Right lobe of liver (tissue), 6 donors: ENCODE measurements at regions not wholly inside any gene's neighbourhood (a gene's known extent, or its start where the extent isn't known, plus 50 kb on each side); places are given as distances from the start of the nearest gene placed in this dataset.

ENCODE experiments used
- ATAC-seq, 4 donors: fragments of 200-7000 bp; cut with Tn5 transposase; one replicate each; pipeline ENCODE4 v1.9.1; 2020; ENCODE audit warnings: mild to moderate bottlenecking in 4 of 4, moderate library complexity in 4 of 4
- DNase-seq, 3 donors: peaks; one replicate each; pipeline ENCODE4 v3.0.0-alpha.2; 2020
- H3K27ac ChIP-seq, 3 donors: fragments of 200-600 bp; one replicate each; pipeline ENCODE4 v1.8.0; 2022
- H3K27me3 ChIP-seq, 2 donors: fragments of 200-600 bp; one replicate each; pipeline ENCODE4 v1.8.0; 2022
- H3K36me3 ChIP-seq, 4 donors: fragments of 200-600 bp; sonication (generic) in 1 of 4; one replicate each; pipeline versions ENCODE4 v1.5.1 to v1.8.0; 2017 to 2022; ENCODE audit warnings: control low read depth in 1 of 4
- H3K4me1 ChIP-seq, 4 donors: fragments of 200-600 bp; sonication (generic) in 1 of 4; one replicate each; pipeline versions ENCODE4 v1.5.1 to v1.8.0; 2017 to 2022; ENCODE audit warnings: control low read depth in 1 of 4
- H3K4me3 ChIP-seq, 3 donors: fragments of 200-600 bp; one replicate each; pipeline ENCODE4 v1.8.0; 2022
- H3K9me3 ChIP-seq, 4 donors: fragments of 200-600 bp; sonication (generic) in 1 of 4; one replicate each; pipeline versions ENCODE4 v1.5.1 to v1.8.0; 2017 to 2022; ENCODE audit warnings: control low read depth in 1 of 4
- CTCF ChIP-seq, 4 donors: fragments of 200-600 bp in 3 of 4; fragments of 450-650 bp in 1 of 4; IDR thresholded peaks; one replicate each; pipeline versions ENCODE4 v1.5.1 to v1.8.0; 2016 to 2022; ENCODE audit warnings: antibody characterized with exemption in 4 of 4, mild to moderate bottlenecking in 2 of 4
- POLR2A ChIP-seq: fragments of 450-650 bp; IDR thresholded peaks from one replicate; pipeline ENCODE4 v1.6.1; 2017; ENCODE audit warnings: antibody characterized with exemption, mild to moderate bottlenecking
- WGBS: methylation state at CpG from one replicate; pipeline ENCODE4 v1.1.6; 2018; ENCODE audit warnings: low coverage, low lambda C conversion rate; ENCODE audit not compliant: insufficient coverage; ENCODE audit errors: missing lambda C conversion rate; 5-methylcytosine and 5-hydroxymethylcytosine counted together
- intact Hi-C, 2 donors: fragments of 100-400 bp; cut with DNase I; formaldehyde crosslinking; loops; one replicate each; pipeline versions ENCODE4 v1.11.2 to v1.14.1; 2022
- donor health status: DM: no; HTN: yes; CAD: no.
- donor health status: DM: no; HTN: no; CAD: no.
- donor health status: DM: no; HTN: no; CAD: no.
- donor health status: DM: no; HTN: yes; CAD: no.
- donor health status: DM: no; HTN: yes; CAD: no.

- no peak overlapping the region for H3K27ac ChIP-seq
- no peaks in the 10 kb centered on the region for H3K36me3 ChIP-seq
- H3K27me3 ChIP-seq = no peaks in the 10 kb centered on the region
- WGBS = 23% methylated on average over 2 of the region's 2 CpGs
- no peak overlapping the region for H3K4me3 ChIP-seq
- intact Hi-C loops = no loop called here
- H3K4me1 ChIP-seq = peaks cover 0 to 9% (median 0%) of the 10 kb centered on the region in 4 donors
- DNase-seq (no peak), ATAC-seq (peak in 2 of 4 donors; percentile 74 to 89)
- H3K9me3 ChIP-seq = no peaks in the 10 kb centered on the region
- no peak for TF ChIP-seq CTCF (IDR thresholded peaks at IDR 0.05)
- TF ChIP-seq POLR2A = no peak
These were observed 720.3 kb downstream of the CCSER2 start for GRCh38 chr10:85048644-85049043.

- H3K9me3 ChIP-seq = no peaks in the 10 kb centered on the region
- WGBS = 19% methylated on average over 2 of the region's 2 CpGs
- H3K36me3 ChIP-seq = no peaks in the 10 kb centered on the region
- TF ChIP-seq CTCF (IDR thresholded peaks at IDR 0.05) (no peak), POLR2A (no peak)
- peak in 2 of 4 donors; percentile 66 to 84 for ATAC-seq
- peak in 1 of 3 donors; percentile 27 for DNase-seq
- H3K4me3 ChIP-seq = no peak overlapping the region
- intact Hi-C loops = no loop called here
- peaks cover 0 to 5% (median 0%) of the 10 kb centered on the region in 4 donors for H3K4me1 ChIP-seq
- H3K27me3 ChIP-seq = no peaks in the 10 kb centered on the region
- H3K27ac ChIP-seq = no peak overlapping the region
These were observed 732.6 kb downstream of the CCSER2 start for GRCh38 chr10:85060944-85061343.

- no peak overlapping the region for H3K4me3 ChIP-seq
- intact Hi-C loops = no loop called here
- peak in 2 of 4 donors; percentile 65 to 78 for ATAC-seq
- H3K27ac ChIP-seq = no peak overlapping the region
- H3K9me3 ChIP-seq = no peaks in the 10 kb centered on the region
- WGBS = 57% methylated on average over 2 of the region's 2 CpGs
- H3K27me3 ChIP-seq = no peaks in the 10 kb centered on the region
- peaks cover 0 to 5% (median 0%) of the 10 kb centered on the region in 4 donors for H3K4me1 ChIP-seq
- no peak for TF ChIP-seq POLR2A
- TF ChIP-seq CTCF (IDR thresholded peaks at IDR 0.05) = no peak
- no peak for DNase-seq
- no peaks in the 10 kb centered on the region for H3K36me3 ChIP-seq
These were observed 733.0 kb downstream of the CCSER2 start for GRCh38 chr10:85061401-85061800.

- intact Hi-C loops = no loop called here
- no peak for DNase-seq
- no peak for ATAC-seq
- Histone ChIP-seq H3K27me3 (no peaks in the 10 kb centered on the region), H3K9me3 (no peaks in the 10 kb centered on the region), H3K4me3 (no peak overlapping the region), H3K4me1 (no peaks in the 10 kb centered on the region), H3K27ac (no peak overlapping the region), H3K36me3 (no peaks in the 10 kb centered on the region)
- WGBS = 42% methylated on average over 1 of the region's 1 CpG
- TF ChIP-seq CTCF (IDR thresholded peaks at IDR 0.05) (no peak), POLR2A (no peak)
These were observed 739.6 kb downstream of the CCSER2 start for GRCh38 chr10:85067955-85068354.

GRCh38 chr10:85080934-85081333 lies 752.5 kb downstream of the CCSER2 start:
- DNase-seq = no peak
- 79% methylated on average over 2 of the region's 2 CpGs for WGBS
- intact Hi-C loops = no loop called here
- ATAC-seq = no peak
- TF ChIP-seq POLR2A (no peak), CTCF (IDR thresholded peaks at IDR 0.05) (peak in 1 of 4 donors; percentile 15)
- H3K4me1 ChIP-seq = no peaks in the 10 kb centered on the region
- H3K9me3 ChIP-seq = no peaks in the 10 kb centered on the region
- no peak overlapping the region for H3K4me3 ChIP-seq
- H3K36me3 ChIP-seq = no peaks in the 10 kb centered on the region
- H3K27ac ChIP-seq = no peak overlapping the region
- H3K27me3 ChIP-seq = no peaks in the 10 kb centered on the region
